Kidney epithelial cell (primary cell): ENCODE measurements at regions not wholly inside any gene's neighbourhood (a gene's known extent, or its start where the extent isn't known, plus 50 kb on each side); places are given as distances from the start of the nearest gene placed in this dataset.

Experiments used
- DNase-seq: peaks from one replicate; pipeline ENCODE4 v3.0.0-alpha.2; 2010; ENCODE audit warnings: low read depth
- H3K27me3 ChIP-seq: 2 replicates; pipeline ENCODE4 v1.6.0; 2011; ENCODE audit warnings: low read length; ENCODE audit not compliant: control insufficient read depth, insufficient read depth
- H3K36me3 ChIP-seq: 2 replicates; pipeline ENCODE4 v1.5.1; 2011; ENCODE audit warnings: low read length; ENCODE audit not compliant: control insufficient read depth, insufficient read depth
- H3K4me3 ChIP-seq: 2 replicates; pipeline ENCODE4 v1.5.1; 2011; ENCODE audit warnings: low read depth, mild to moderate bottlenecking, control low read depth, low read length
- TF ChIP-seq, protein P1 (sequence below): IDR thresholded peaks from 2 replicates; pipeline ENCODE4 v1.5.1; 2011; ENCODE audit warnings: mild to moderate bottlenecking, moderate library complexity, low read length, control low read depth, inconsistent platforms; ENCODE audit not compliant: insufficient read depth, poor library complexity, severe bottlenecking

DNA sequence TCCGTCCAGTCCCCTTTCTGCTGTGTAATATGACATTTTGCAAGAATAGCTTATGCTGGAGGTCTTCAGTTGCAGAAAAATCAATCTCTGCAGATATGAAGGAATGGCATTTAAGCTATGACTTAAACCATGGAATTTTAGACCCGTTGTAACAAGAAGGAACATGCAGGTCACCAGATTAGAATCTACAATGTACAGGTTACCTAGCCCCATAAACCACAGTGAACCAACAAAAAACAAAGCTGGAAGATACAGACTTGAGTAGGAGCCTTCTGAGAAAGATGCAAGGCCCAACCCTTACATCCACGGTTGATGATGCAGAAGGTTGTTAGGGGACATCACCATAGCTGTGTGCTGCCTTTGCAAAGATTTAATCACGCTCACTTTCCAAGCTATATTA is 132.5 kb downstream of the WT1 start:
- TF ChIP-seq, protein P1, sequence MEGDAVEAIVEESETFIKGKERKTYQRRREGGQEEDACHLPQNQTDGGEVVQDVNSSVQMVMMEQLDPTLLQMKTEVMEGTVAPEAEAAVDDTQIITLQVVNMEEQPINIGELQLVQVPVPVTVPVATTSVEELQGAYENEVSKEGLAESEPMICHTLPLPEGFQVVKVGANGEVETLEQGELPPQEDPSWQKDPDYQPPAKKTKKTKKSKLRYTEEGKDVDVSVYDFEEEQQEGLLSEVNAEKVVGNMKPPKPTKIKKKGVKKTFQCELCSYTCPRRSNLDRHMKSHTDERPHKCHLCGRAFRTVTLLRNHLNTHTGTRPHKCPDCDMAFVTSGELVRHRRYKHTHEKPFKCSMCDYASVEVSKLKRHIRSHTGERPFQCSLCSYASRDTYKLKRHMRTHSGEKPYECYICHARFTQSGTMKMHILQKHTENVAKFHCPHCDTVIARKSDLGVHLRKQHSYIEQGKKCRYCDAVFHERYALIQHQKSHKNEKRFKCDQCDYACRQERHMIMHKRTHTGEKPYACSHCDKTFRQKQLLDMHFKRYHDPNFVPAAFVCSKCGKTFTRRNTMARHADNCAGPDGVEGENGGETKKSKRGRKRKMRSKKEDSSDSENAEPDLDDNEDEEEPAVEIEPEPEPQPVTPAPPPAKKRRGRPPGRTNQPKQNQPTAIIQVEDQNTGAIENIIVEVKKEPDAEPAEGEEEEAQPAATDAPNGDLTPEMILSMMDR: no peak
- no peaks in the 10 kb centered on the region for H3K36me3 ChIP-seq
- H3K4me3 ChIP-seq: no peak overlapping the region
- DNase-seq: no peak
- H3K27me3 ChIP-seq: no peaks in the 10 kb centered on the region

DNA sequence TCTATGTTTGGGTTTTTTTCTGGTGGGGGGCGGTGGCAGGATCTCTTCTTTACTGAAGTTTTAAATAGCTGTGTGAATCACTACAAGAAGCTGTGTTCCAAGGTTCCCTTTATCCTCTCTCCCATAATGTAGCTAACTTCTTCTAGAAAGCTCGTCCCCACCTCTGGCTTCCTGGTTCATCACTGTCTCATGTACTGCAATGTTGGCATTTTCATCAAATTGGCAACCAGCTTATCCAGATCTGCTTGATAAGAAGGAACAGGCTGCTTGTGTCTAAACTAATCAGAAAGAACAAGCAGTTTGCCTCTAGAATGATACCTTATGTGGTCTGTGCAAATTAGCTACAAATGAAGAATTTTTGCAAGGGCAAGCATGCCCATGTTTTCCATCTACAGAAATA is 130.8 kb downstream of the WT1 start:
- TF ChIP-seq, protein P1: no peak
- H3K27me3 ChIP-seq: no peaks in the 10 kb centered on the region
- H3K36me3 ChIP-seq: no peaks in the 10 kb centered on the region
- no peak for DNase-seq
- no peak overlapping the region for H3K4me3 ChIP-seq

DNA sequence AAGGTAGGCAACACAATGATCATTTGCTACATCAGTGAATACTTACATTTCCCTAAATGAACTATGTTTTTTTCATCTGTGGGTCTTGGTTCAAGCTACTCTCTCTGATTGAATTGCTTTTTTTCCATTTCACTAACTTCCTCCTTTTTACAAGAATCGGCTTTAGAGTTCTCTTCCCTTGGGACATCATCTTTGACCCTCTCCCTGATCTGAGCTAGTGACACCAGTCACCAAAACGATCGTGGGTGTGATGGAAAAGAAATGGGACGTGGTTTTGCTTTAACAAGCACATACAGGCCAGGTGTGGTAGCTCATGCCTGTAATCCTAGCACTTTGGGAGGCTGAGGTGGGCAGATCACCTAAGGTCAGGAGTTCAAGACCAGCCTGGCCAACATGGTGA is 129.9 kb downstream of the WT1 start:
- TF ChIP-seq, protein P1: no peak
- no peak for DNase-seq
- Histone ChIP-seq H3K27me3 (no peaks in the 10 kb centered on the region), H3K4me3 (no peak overlapping the region), H3K36me3 (no peaks in the 10 kb centered on the region)

DNA sequence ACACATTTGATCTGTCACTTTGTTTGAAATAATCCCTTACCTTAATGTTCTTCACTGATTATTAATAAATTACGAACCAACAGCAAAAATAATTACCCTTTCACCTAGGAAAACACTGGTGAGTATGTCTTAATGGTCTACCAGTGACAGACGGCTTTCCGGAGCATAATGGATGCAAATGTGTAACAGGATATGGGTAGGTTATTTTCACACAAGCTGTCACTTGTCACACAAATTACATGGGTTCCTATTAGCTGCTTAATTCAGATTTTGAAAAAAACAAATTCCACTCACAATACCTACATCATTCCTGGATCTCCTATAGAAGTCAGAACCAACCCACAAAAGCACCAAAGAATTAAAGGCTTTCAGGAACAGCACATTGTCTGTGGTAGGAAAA is 127.9 kb downstream of the WT1 start:
- H3K36me3 ChIP-seq: no peaks in the 10 kb centered on the region
- no peak for DNase-seq
- no peak overlapping the region for H3K4me3 ChIP-seq
- no peaks in the 10 kb centered on the region for H3K27me3 ChIP-seq
- TF ChIP-seq, protein P1: no peak

DNA sequence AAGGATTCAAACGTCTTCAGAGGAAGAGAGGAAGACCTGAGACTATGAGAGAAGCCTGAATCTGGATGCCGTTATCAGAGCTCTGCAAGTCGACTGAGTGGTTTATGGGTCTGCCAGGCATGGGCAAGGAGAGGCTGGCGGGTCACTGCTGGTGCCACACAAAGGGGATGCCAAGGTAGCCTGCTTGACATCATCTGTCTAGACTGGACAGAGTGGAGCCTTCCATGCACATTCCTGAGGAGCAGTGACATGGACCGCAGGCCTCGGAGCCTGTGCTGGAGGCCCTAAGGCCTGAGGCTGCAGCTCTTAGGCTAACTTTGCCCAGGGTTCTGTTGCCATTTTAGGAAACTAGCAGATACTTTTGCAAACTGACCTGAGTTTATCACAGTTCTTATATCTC is 127.4 kb downstream of the WT1 start:
- TF ChIP-seq, protein P1: no peak
- Histone ChIP-seq H3K4me3 (no peak overlapping the region), H3K36me3 (no peaks in the 10 kb centered on the region), H3K27me3 (no peaks in the 10 kb centered on the region)
- no peak for DNase-seq

DNA sequence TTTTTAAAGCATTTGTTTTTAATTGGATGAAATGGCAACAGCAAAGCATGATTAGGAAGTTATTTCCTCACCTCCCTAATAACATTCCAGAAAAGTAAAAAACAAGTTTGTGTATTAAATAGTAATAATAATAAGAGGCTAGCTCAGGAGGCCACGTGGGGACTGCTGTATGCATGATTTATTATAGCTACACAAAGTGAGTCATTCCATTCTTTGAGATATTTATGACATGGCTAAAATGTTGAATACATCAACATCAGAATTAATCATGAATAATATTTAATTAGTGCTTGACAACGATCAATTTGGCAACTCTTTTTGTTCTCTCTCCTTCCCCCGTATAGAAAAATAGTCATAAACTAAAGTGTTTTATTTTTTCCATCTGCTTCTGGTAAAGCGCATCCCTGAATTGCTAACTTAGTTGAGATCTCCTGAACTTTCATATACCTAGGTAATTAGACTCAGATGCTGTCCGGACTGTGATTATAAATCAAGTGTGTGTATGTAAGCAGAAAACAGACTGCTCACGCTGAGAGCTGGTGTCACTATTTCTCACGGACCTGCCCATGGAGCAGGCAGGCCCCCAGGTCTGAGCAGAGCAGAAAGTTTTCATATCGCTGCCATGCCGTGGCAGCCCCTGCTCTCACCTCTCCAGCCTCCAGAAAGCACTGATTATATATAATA is 125.7 kb downstream of the WT1 start:
- TF ChIP-seq, protein P1: no peak
- Histone ChIP-seq H3K27me3 (no peaks in the 10 kb centered on the region), H3K36me3 (no peaks in the 10 kb centered on the region), H3K4me3 (no peak overlapping the region)
- no peak for DNase-seq
